ENCODE measurements at regions not wholly inside any gene's neighbourhood (a gene's known extent, or its start where the extent isn't known, plus 50 kb on each side); places are given as distances from the start of the nearest gene placed in this dataset.

DNA sequence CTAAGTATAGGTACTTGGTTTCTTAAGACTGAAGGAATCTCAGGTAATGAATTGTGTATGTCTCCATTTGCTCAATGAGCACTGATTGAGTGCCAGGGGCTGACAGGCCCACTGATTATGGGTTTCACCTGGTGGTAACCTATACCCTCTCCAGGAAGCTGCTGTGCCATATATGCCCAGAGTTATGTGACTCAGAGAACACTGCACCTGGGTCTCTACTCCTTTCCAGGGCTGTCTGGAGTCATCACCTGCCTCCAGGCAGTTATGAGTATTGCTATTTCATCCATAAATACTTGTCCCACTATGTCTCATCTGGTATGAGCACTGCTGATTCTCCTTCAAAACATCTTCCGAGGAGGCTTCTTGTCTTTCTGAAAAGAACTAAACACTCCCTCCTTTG, 692.9 kb downstream of the BCL11B start:
- TF ChIP-seq TEAD4 (IDR thresholded peaks at IDR 0.05) (no peak), EP300 (IDR thresholded peaks at IDR 0.05; ENCODE audit: borderline replicate concordance) (no peak), CEBPB (IDR thresholded peaks at IDR 0.05) (no peak), EGR1 (IDR thresholded peaks at IDR 0.05) (no peak)
